ENCODE measurements at regions not wholly inside any gene's neighbourhood (a gene's known extent, or its start where the extent isn't known, plus 50 kb on each side); places are given as distances from the start of the nearest gene placed in this dataset.

DNA sequence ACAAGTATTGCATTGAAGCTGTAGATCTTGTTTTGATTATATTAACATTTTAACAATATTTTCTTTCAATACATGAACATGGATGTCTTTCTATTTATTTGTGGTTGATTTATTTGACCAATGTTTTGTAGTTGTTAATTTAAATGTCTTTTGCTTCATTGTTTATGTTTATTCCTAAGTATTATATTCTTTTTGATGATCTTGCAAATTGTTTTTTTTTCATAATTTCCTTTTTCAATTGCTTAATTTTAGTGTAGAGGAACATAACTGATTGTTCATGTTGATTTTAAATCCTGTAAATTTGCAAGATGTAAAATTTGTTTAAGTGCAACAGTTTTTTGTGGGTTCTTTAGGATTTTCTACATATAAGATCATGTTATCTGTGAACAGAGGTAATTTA is 744.1 kb downstream of the FAM133A start:
- TF ChIP-seq, protein P1, sequence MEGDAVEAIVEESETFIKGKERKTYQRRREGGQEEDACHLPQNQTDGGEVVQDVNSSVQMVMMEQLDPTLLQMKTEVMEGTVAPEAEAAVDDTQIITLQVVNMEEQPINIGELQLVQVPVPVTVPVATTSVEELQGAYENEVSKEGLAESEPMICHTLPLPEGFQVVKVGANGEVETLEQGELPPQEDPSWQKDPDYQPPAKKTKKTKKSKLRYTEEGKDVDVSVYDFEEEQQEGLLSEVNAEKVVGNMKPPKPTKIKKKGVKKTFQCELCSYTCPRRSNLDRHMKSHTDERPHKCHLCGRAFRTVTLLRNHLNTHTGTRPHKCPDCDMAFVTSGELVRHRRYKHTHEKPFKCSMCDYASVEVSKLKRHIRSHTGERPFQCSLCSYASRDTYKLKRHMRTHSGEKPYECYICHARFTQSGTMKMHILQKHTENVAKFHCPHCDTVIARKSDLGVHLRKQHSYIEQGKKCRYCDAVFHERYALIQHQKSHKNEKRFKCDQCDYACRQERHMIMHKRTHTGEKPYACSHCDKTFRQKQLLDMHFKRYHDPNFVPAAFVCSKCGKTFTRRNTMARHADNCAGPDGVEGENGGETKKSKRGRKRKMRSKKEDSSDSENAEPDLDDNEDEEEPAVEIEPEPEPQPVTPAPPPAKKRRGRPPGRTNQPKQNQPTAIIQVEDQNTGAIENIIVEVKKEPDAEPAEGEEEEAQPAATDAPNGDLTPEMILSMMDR (IDR thresholded peaks at IDR 0.05) = no peak
- no peak for TF ChIP-seq POLR2A (IDR thresholded peaks at IDR 0.05)
